ENCODE measurements at regions not wholly inside any gene's neighbourhood (a gene's known extent, or its start where the extent isn't known, plus 50 kb on each side); places are given as distances from the start of the nearest gene placed in this dataset.

- no peak for DNase-seq (ENCODE audit: low spot score)
Measured at GRCh38 chr11:104246590-104246989, 82.6 kb upstream of the PDGFD start.

GRCh38 chr11:104238916-104239315 is 75.0 kb upstream of the PDGFD start:
- DNase-seq (ENCODE audit: low spot score): no peak

- DNase-seq (ENCODE audit: low spot score): no peak
Measured at GRCh38 chr11:104225047-104225446, 61.1 kb upstream of the PDGFD start.

- no peak for DNase-seq (ENCODE audit: low spot score)
Measured at GRCh38 chr11:104222464-104222863, 58.5 kb upstream of the PDGFD start.

GRCh38 chr11:104221455-104221854 is 57.5 kb upstream of the PDGFD start:
- DNase-seq (ENCODE audit: low spot score): no peak

- no peak for DNase-seq (ENCODE audit: low spot score)
Measured at GRCh38 chr11:104219096-104219495, 55.1 kb upstream of the PDGFD start.

GRCh38 chr11:104214517-104214916 is 50.6 kb upstream of the PDGFD start:
- DNase-seq (ENCODE audit: low spot score): no peak

Data from CD4-positive, alpha-beta T cell treated with Interleukin-6 at 100 ng/mL for 8 hours (primary cell).